A549 (cell line): ENCODE measurements at regions not wholly inside any gene's neighbourhood (a gene's known extent, or its start where the extent isn't known, plus 50 kb on each side); places are given as distances from the start of the nearest gene placed in this dataset.

ENCODE experiments used
- ATAC-seq, 2 experiments: fragments of 200-7000 bp in 1 of 2; fragments of >200 bp in 1 of 2; cut with Nextera tagmentation in 1 of 2; cut with Tn5 transposase in 1 of 2; 3 replicates each; pipeline versions ENCODE4 v1.8.0 to v1.9.1; 2018 to 2020; ENCODE audit warnings: mild to moderate bottlenecking in 1 of 2, moderate library complexity in 1 of 2
- CTCF ChIA-PET: fragments of 300-600 bp; sonication (Branson Sonifier 250); formaldehyde crosslinking; extraction: SDS; loops from one replicate; lab custom pipeline; 2021; ENCODE audit warnings: antibody characterized with exemption, inconsistent platforms; lab: Yijun Ruan, JAX
- POLR2A ChIA-PET: fragments of 350-600 bp; formaldehyde crosslinking; extraction: SDS; loops from one replicate; lab custom pipeline; 2021; ENCODE audit warnings: antibody characterized with exemption, inconsistent platforms; lab: Yijun Ruan, JAX
- DNase-seq, 2 experiments: peaks; one replicate each; pipeline versions ENCODE4 v3.0.0 to v3.0.0-alpha.2; 2011 to 2016; ENCODE audit warnings: low read depth in 1 of 2, low spot score in 1 of 2
- FAIRE-seq: peaks from 2 replicates; lab custom pipeline; 2011; peaks lifted over from hg19 to GRCh38; lab: Jason Lieb, UNC
- H3K27ac ChIP-seq, 2 experiments: fragments of >200 bp; sonication (Bioruptor Twin); formaldehyde crosslinking; 3 replicates each; pipeline ENCODE4 v1.5.1; 2016 to 2017
- H3K4me1 ChIP-seq: fragments of >200 bp; sonication (Bioruptor Twin); formaldehyde crosslinking; 3 replicates; pipeline ENCODE4 v1.6.1; 2016
- H3K4me2 ChIP-seq: fragments of >200 bp; sonication (Bioruptor Twin); formaldehyde crosslinking; 3 replicates; pipeline ENCODE4 v1.6.1; 2016
- H3K4me3 ChIP-seq: fragments of >200 bp; sonication (Bioruptor Twin); formaldehyde crosslinking; 3 replicates; pipeline ENCODE4 v1.5.1; 2016
- H3K9me3 ChIP-seq: fragments of >200 bp; sonication (Bioruptor Twin); formaldehyde crosslinking; 3 replicates; pipeline ENCODE4 v1.6.1; 2016
- E2F6 ChIP-seq: IDR thresholded peaks from 2 replicates; pipeline ENCODE4 v1.6.1; 2012; ENCODE audit warnings: low read depth, borderline replicate concordance
- EHF ChIP-seq: fragments of 250-450 bp; sonication (Bioruptor Pico); IDR thresholded peaks from 2 replicates; pipeline ENCODE4 v1.5.0; 2020; ENCODE audit warnings: mild to moderate bottlenecking
- EHMT2 ChIP-seq: fragments of 200-600 bp; sonication (generic); IDR thresholded peaks from 2 replicates; pipeline ENCODE4 v1.6.1; 2016; ENCODE audit warnings: antibody characterized with exemption, low read depth, mild to moderate bottlenecking, moderate library complexity
- ESRRA ChIP-seq: fragments of 150-350 bp; IDR thresholded peaks from 2 replicates; pipeline ENCODE4 v1.6.1; 2014; ENCODE audit warnings: mild to moderate bottlenecking, low read length, borderline replicate concordance
- FOSB ChIP-seq: fragments of 250-450 bp; sonication (Bioruptor Pico); IDR thresholded peaks from 2 replicates; pipeline ENCODE4 v1.5.0; 2020; ENCODE audit warnings: mild to moderate bottlenecking, moderate library complexity
- FOSL2 ChIP-seq, 2 experiments: fragments of 450-650 bp in 1 of 2; fragments of >200 bp in 1 of 2; sonication (Bioruptor Twin) in 1 of 2; formaldehyde crosslinking; IDR thresholded peaks; 2 replicates each; pipeline versions ENCODE4 v1.5.0 to v1.6.1; 2016 to 2020; ENCODE audit warnings: mild to moderate bottlenecking in 1 of 2, moderate library complexity in 1 of 2
- FOXS1 ChIP-seq: fragments of 250-450 bp; sonication (Bioruptor Pico); IDR thresholded peaks from 2 replicates; pipeline ENCODE4 v1.5.0; 2020; ENCODE audit warnings: mild to moderate bottlenecking, moderate library complexity
- GATA3 ChIP-seq: IDR thresholded peaks from 2 replicates; pipeline ENCODE4 v1.6.1; 2012; ENCODE audit warnings: borderline replicate concordance
- HDAC2 ChIP-seq: fragments of 200-600 bp; sonication (generic); IDR thresholded peaks from 2 replicates; pipeline ENCODE4 v1.6.1; 2016
- HES2 ChIP-seq: fragments of >200 bp; sonication (Bioruptor Twin); formaldehyde crosslinking; IDR thresholded peaks from 2 replicates; pipeline ENCODE4 v1.6.1; 2016
- HEYL ChIP-seq: fragments of 250-450 bp; sonication (Bioruptor Pico); IDR thresholded peaks from 2 replicates; pipeline ENCODE4 v1.8.0; 2021; ENCODE audit warnings: mild to moderate bottlenecking, moderate library complexity
- JUN ChIP-seq, 2 experiments: fragments of >200 bp; sonication (Bioruptor Twin); formaldehyde crosslinking; IDR thresholded peaks; 2 replicates in 1 of 2; 3 replicates in 1 of 2; pipeline ENCODE4 v1.6.1; 2016 to 2017
- KDM1A ChIP-seq: fragments of 200-600 bp; sonication (generic); IDR thresholded peaks from 2 replicates; pipeline ENCODE4 v1.6.1; 2016; ENCODE audit warnings: low read depth, mild to moderate bottlenecking
- KDM5A ChIP-seq: fragments of 200-600 bp; sonication (generic); IDR thresholded peaks from 2 replicates; pipeline ENCODE4 v1.6.1; 2016; ENCODE audit warnings: antibody characterized with exemption, mild to moderate bottlenecking
- MAFK ChIP-seq: fragments of 450-650 bp; IDR thresholded peaks from 2 replicates; pipeline ENCODE4 v1.6.1; 2014; ENCODE audit not compliant: partially characterized antibody
- NR3C1 ChIP-seq: fragments of >200 bp; sonication (Bioruptor Twin); formaldehyde crosslinking; IDR thresholded peaks from 3 replicates; pipeline ENCODE4 v1.6.1; 2017
- POLR2A ChIP-seq: IDR thresholded peaks from 2 replicates; pipeline ENCODE4 v1.6.1; 2012; ENCODE audit warnings: mild to moderate bottlenecking, low read length
- POLR2AphosphoS2 ChIP-seq: conservative IDR thresholded peaks from 2 replicates; pipeline ENCODE4 v1.6.1; 2012; ENCODE audit warnings: low read length, improper control_type of control experiment, inconsistent platforms
- RAD21 ChIP-seq, 2 experiments: fragments of >200 bp in 1 of 2; sonication (Bioruptor Twin) in 1 of 2; formaldehyde crosslinking in 1 of 2; IDR thresholded peaks in 1 of 2; conservative IDR thresholded peaks in 1 of 2; 2 replicates in 1 of 2; 3 replicates in 1 of 2; pipeline ENCODE4 v1.6.1; 2012 to 2018; ENCODE audit warnings: inconsistent platforms in 1 of 2
- RCOR1 ChIP-seq: fragments of 150-350 bp; IDR thresholded peaks from 2 replicates; pipeline ENCODE4 v1.6.1; 2014; ENCODE audit warnings: antibody characterized with exemption, low read length, low read depth
- REST ChIP-seq: fragments of 200-600 bp; sonication (generic); IDR thresholded peaks from 2 replicates; pipeline ENCODE4 v1.6.1; 2016; ENCODE audit warnings: antibody characterized with exemption, mild to moderate bottlenecking, moderate library complexity
- SMC3 ChIP-seq: fragments of >200 bp; sonication (Bioruptor Twin); formaldehyde crosslinking; IDR thresholded peaks from 3 replicates; pipeline ENCODE4 v1.6.1; 2018; ENCODE audit warnings: inconsistent platforms
- TP53 ChIP-seq: fragments of 250-450 bp; sonication (Bioruptor Pico); IDR thresholded peaks from 2 replicates; pipeline ENCODE4 v1.5.0; 2021; ENCODE audit warnings: mild to moderate bottlenecking, moderate library complexity
- ZNF302 ChIP-seq: fragments of 250-450 bp; sonication (Bioruptor Pico); IDR thresholded peaks from 2 replicates; pipeline ENCODE4 v1.9.0; 2021; ENCODE audit warnings: inconsistent platforms, mild to moderate bottlenecking, moderate library complexity
- ZSCAN20 ChIP-seq: fragments of 250-450 bp; sonication (Bioruptor Pico); IDR thresholded peaks from 2 replicates; pipeline ENCODE4 v1.8.0; 2022; ENCODE audit warnings: mild to moderate bottlenecking, moderate library complexity
- WGBS: methylation state at CpG from one replicate; pipeline ENCODE4 v1.1.6; 2017; ENCODE audit errors: missing lambda C conversion rate; 5-methylcytosine and 5-hydroxymethylcytosine counted together

- TF ChIP-seq REST (no peak), EHF (CRISPR knock-in tag) (no peak), POLR2AphosphoS2 (no peak)
These were observed 134.0 kb downstream of the ISOC1 start (continued) for GRCh38 chr5:129228577-129228976.

GRCh38 chr5:129241755-129242154 lies 147.2 kb downstream of the ISOC1 start:
- no peak for ATAC-seq

GRCh38 chr5:129243039-129243438 lies 148.5 kb downstream of the ISOC1 start:
- H3K9me3 ChIP-seq, result no peaks in the 10 kb centered on the region
- H3K4me2 ChIP-seq, result no peak overlapping the region
- FAIRE-seq (no peak), ATAC-seq (no peak), DNase-seq (no peak)
- ChIA-PET POLR2A (no interaction called here), CTCF (interaction anchor here (0.7 kb wide), 1 partner anchor 1904 kb away, joined by 3 read pairs; no protein-coding TSS in a partner anchor)
- no peak overlapping the region for H3K4me3 ChIP-seq
- TF ChIP-seq FOSL2 (IDR thresholded peaks at IDR 0.05) (no peak), FOSL2 (CRISPR knock-in tag; IDR thresholded peaks at IDR 0.05) (no peak), E2F6 (no peak), RAD21 (conservative IDR thresholded peaks at IDR 0.05 in 1 of 2, IDR thresholded peaks at IDR 0.05 in 1 of 2) (no peak), EHMT2 (no peak), ESRRA (no peak)
- WGBS, result 3% methylated on average over 1 of the region's 1 CpG
- H3K27ac ChIP-seq, result no peak overlapping the region
- no peaks in the 10 kb centered on the region for H3K4me1 ChIP-seq

More at GRCh38 chr5:129241755-129242154, 147.2 kb downstream of the ISOC1 start:
- ChIA-PET CTCF (no interaction called here), POLR2A (no interaction called here)
- Histone ChIP-seq H3K9me3 (no peaks in the 10 kb centered on the region), H3K4me2 (no peak overlapping the region), H3K4me3 (no peak overlapping the region), H3K4me1 (no peaks in the 10 kb centered on the region), H3K27ac (no peak overlapping the region)
- DNase-seq (no peak), FAIRE-seq (no peak)
- 6% methylated on average over 2 of the region's 2 CpGs for WGBS
- no peak for TF ChIP-seq RCOR1
- no peak for TF ChIP-seq FOXS1 (CRISPR knock-in tag)
- no peak for TF ChIP-seq HDAC2
- no peak for TF ChIP-seq HES2
- TF ChIP-seq ZNF302 (CRISPR knock-in tag), result no peak
- no peak for TF ChIP-seq ESRRA
- no peak for TF ChIP-seq POLR2A
- no peak for TF ChIP-seq KDM5A
- TF ChIP-seq SMC3, result no peak
- no peak for TF ChIP-seq GATA3
- no peak for TF ChIP-seq KDM1A
- no peak for TF ChIP-seq EHF (CRISPR knock-in tag)
- TF ChIP-seq POLR2AphosphoS2, result no peak
- no peak for TF ChIP-seq ZSCAN20 (CRISPR knock-in tag)
- TF ChIP-seq JUN (IDR thresholded peaks at IDR 0.05), result no peak
- no peak for TF ChIP-seq MAFK
- no peak for TF ChIP-seq TP53
- TF ChIP-seq HEYL (CRISPR knock-in tag), result no peak
- TF ChIP-seq FOSB, result no peak
- no peak for TF ChIP-seq NR3C1
